GM12891 (cell line): ENCODE measurements at regions not wholly inside any gene's neighbourhood (a gene's known extent, or its start where the extent isn't known, plus 50 kb on each side); places are given as distances from the start of the nearest gene placed in this dataset.

ENCODE experiments used
- PAX5 ChIP-seq: IDR thresholded peaks from 2 replicates; pipeline ENCODE4 v1.6.1; 2011; ENCODE audit warnings: low read length, moderate library complexity, mild to moderate bottlenecking; ENCODE audit not compliant: insufficient read depth, severe bottlenecking
- POLR2A ChIP-seq: IDR thresholded peaks from 2 replicates; pipeline ENCODE4 v1.6.1; 2011; ENCODE audit warnings: low read depth, low read length, control low read depth
- POLR2AphosphoS5 ChIP-seq: IDR thresholded peaks from 2 replicates; pipeline ENCODE4 v1.6.1; 2011; ENCODE audit warnings: low read depth, low read length, control low read depth
- POU2F2 ChIP-seq: IDR thresholded peaks from 2 replicates; pipeline ENCODE4 v1.6.1; 2011; ENCODE audit warnings: low read depth, mild to moderate bottlenecking, control low read depth, low read length, moderate library complexity
- SPI1 ChIP-seq: IDR thresholded peaks from 2 replicates; pipeline ENCODE4 v1.6.1; 2011; ENCODE audit warnings: low read depth, low read length, control low read depth
- TAF1 ChIP-seq: IDR thresholded peaks from 2 replicates; pipeline ENCODE4 v1.6.1; 2011; ENCODE audit warnings: low read depth, low read length, control low read depth

- no peak for TF ChIP-seq POLR2AphosphoS5
- no peak for TF ChIP-seq POLR2A
- TF ChIP-seq TAF1: no peak
- TF ChIP-seq POU2F2: no peak
- no peak for TF ChIP-seq PAX5
- TF ChIP-seq SPI1: no peak
Observed at GRCh38 chr14:71783786-71784185, 148.4 kb upstream of the RGS6 start.
